ENCODE measurements at regions not wholly inside any gene's neighbourhood (a gene's known extent, or its start where the extent isn't known, plus 50 kb on each side); places are given as distances from the start of the nearest gene placed in this dataset.

DNA sequence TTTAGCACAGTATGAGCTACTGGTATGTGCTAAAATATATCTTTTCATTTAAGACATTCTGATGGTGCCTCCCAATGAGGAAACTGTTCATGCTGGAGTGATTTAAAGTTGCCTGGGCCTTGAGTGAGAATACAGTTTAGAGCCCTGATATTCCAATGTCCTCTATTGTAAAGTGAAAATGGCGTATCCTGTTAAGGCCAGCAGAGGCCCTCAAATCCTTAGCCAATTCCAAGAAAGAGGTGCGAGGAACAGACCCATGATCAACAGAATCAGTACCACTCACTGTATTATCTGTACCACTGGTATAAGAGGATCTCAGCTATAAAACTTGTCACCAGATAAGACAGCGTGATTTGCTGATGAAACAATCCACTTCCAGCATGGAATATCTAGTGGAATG lies 273.1 kb upstream of the SLITRK5 start:
- TF ChIP-seq POLR2A (IDR thresholded peaks at IDR 0.05; ENCODE audit: low read depth, low read length) = no peak
- no peak for TF ChIP-seq TAF1 (IDR thresholded peaks at IDR 0.05; ENCODE audit: borderline replicate concordance, low read depth, low read length)
- FAIRE-seq = no peak
- no peak for DNase-seq (ENCODE audit: insufficient read length)

DNA sequence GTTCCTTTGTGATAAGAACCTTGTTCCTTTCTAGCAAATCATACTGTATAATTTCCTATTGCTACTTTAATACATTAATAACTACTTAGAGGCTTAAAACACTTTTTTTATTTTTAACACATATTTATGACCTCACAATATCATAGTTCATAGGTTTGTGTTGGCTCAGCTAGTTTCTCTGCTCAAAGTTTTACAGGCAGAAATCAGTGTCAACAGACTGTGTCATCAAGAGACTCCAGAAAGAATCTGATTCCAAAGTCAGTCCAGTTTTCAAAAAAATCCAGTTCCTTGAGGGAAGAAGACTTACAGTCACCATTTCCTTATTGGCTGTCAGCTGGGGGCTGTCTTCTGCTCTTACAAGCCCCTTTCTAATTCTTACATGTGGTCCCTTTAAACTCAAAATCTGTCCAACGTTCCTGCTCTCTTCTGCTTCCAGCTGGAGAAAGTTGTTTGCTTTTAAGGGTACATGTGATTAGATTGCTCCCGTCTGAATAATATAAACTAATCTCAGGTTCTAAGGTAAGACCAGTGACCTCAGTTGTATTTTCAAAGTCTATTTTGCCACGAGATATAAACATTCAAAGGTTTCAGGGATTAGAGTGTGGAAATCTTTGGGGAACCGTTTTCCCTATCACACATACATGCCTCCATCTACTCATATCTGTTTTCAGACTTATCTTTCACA lies 267.3 kb upstream of the SLITRK5 start:
- no peak for FAIRE-seq
- TF ChIP-seq POLR2A (IDR thresholded peaks at IDR 0.05; ENCODE audit: low read depth, low read length) (no peak), TAF1 (IDR thresholded peaks at IDR 0.05; ENCODE audit: borderline replicate concordance, low read depth, low read length) (no peak), POLR2AphosphoS5 (IDR thresholded peaks at IDR 0.05; ENCODE audit: low read depth, low read length) (no peak)
- no peak for DNase-seq (ENCODE audit: insufficient read length)

DNA sequence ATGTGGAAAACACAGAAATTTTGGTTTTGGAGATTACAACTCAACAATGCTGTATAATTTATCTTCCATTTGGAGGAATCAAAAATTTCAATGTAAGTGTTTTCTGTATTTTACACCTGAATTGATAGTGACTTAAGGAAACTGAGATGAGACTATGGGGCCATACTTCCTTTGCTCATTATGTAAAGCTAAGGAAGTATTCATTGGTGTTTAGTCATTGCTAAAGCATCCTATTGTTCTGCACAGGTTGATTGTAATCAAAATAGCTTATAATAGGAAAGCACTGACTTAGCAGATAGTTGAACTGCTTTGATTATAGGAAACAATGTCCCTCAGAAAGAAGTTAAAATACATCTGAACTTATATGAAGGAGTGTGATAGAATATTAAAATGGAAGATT lies 244.4 kb upstream of the SLITRK5 start:
- DNase-seq (ENCODE audit: insufficient read length) (no peak), FAIRE-seq (no peak)
- TF ChIP-seq POLR2A (IDR thresholded peaks at IDR 0.05; ENCODE audit: low read depth, low read length) = no peak

DNA sequence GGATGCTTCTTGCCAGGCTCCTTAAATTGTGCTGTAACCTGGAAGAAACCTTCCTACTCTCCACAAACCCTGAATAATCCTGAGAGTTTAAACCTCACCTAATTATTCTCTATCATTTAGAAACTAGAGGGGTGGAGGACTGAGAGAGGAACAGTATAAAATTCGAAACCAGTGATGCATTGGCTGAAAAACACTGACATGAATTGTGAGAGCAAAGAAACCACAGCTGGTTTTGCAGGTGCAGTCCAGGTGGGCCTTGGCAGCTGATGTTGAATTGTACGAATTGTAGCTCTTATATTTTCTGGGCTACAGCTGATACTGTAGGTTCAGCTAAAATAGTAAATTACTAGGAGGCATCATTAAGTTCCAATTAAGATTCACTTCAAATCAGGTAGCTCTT lies 227.0 kb upstream of the SLITRK5 start:
- FAIRE-seq (no peak), DNase-seq (ENCODE audit: insufficient read length) (no peak)
- TF ChIP-seq POLR2A (IDR thresholded peaks at IDR 0.05; ENCODE audit: low read depth, low read length) (no peak), POLR2AphosphoS5 (IDR thresholded peaks at IDR 0.05; ENCODE audit: low read depth, low read length) (no peak), TAF1 (IDR thresholded peaks at IDR 0.05; ENCODE audit: borderline replicate concordance, low read depth, low read length) (no peak)

DNA sequence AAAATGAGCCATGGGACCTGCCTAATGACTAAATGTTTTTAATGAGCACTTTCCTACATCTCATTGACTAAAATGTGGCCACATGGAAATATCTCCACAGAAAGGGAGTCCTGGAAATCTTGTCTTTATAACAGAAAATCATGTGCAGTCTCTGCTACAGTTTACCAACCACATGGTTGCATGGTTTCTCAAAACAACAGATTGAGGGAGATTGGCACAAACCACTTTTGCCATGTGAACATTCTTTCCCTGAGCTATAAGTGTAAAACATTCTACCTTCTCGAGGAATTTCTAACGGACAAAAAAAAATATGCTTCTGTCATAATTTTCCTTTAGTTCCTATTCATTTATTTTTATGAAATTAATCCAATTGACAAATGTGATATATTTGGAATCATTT lies 218.9 kb upstream of the SLITRK5 start:
- FAIRE-seq = no peak
- TF ChIP-seq POLR2AphosphoS5 (IDR thresholded peaks at IDR 0.05; ENCODE audit: low read depth, low read length) (no peak), POLR2A (IDR thresholded peaks at IDR 0.05; ENCODE audit: low read depth, low read length) (no peak), TAF1 (IDR thresholded peaks at IDR 0.05; ENCODE audit: borderline replicate concordance, low read depth, low read length) (no peak)
- no peak for DNase-seq (ENCODE audit: insufficient read length)

DNA sequence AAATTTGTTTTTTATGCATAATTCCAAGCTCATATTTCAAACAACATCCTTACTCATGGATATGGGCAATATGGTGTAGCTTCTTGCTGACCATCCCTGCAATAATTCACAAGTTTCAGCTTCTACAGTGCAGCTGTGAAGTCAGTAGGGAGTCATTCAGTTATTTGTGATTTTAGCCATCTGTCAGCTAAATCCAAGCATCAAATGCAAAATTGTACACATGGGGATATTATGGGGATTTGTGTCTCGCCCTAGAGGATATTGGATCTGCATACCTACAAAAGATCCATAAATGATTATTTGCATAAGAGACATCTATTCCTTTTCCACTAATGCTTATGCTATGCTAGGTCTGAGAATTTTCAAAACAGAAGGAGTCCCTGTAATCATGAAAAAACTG lies 217.9 kb upstream of the SLITRK5 start:
- FAIRE-seq (no peak), DNase-seq (ENCODE audit: insufficient read length) (no peak)
- TF ChIP-seq POLR2A (IDR thresholded peaks at IDR 0.05; ENCODE audit: low read depth, low read length) = no peak
- TF ChIP-seq TAF1 (IDR thresholded peaks at IDR 0.05; ENCODE audit: borderline replicate concordance, low read depth, low read length) = no peak
- TF ChIP-seq POLR2AphosphoS5 (IDR thresholded peaks at IDR 0.05; ENCODE audit: low read depth, low read length) = no peak

DNA sequence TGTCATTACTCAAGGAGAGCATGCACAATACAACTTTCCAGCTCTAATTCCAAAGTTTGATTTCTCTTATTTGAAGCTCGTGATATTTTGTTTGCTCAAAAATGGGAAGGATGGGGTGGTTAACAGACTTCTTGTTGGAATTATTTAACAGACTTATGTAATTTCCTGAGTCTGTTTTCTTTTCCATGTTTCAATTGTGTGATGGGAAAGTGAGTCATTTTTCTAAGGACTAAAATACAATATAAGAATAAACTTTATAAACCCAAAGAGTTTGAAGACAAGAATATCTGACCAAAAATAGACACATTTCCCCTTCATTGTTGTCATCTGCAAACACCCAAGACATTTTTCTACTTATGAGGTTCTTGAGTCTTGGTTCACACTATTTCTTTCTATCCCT lies 211.8 kb upstream of the SLITRK5 start:
- FAIRE-seq = no peak
- no peak for TF ChIP-seq POLR2A (IDR thresholded peaks at IDR 0.05; ENCODE audit: low read depth, low read length)
- TF ChIP-seq POLR2AphosphoS5 (IDR thresholded peaks at IDR 0.05; ENCODE audit: low read depth, low read length) = no peak
- TF ChIP-seq TAF1 (IDR thresholded peaks at IDR 0.05; ENCODE audit: borderline replicate concordance, low read depth, low read length) = no peak
- no peak for DNase-seq (ENCODE audit: insufficient read length)

DNA sequence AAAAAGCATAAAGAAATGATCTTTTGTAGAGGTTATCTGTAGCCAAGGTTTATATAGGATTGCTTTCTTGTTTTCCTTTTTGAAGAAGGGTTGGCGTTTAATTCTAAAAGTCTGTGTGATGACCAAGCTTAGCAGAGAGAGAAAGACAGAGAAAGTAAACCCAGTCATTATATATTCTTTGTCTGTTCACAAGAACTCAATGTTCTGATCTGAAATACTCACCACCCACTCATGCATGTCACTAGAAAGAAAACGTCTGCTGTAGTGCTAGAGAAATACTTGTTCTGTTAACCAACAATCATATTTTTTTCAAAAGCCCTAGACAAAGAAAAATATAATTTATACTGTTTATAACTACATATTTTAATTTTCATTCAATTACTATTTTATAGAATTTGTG lies 173.7 kb upstream of the SLITRK5 start:
- no peak for DNase-seq (ENCODE audit: insufficient read length)
- TF ChIP-seq TAF1 (IDR thresholded peaks at IDR 0.05; ENCODE audit: borderline replicate concordance, low read depth, low read length) (no peak), POLR2AphosphoS5 (IDR thresholded peaks at IDR 0.05; ENCODE audit: low read depth, low read length) (no peak), POLR2A (IDR thresholded peaks at IDR 0.05; ENCODE audit: low read depth, low read length) (no peak)
- no peak for FAIRE-seq

DNA sequence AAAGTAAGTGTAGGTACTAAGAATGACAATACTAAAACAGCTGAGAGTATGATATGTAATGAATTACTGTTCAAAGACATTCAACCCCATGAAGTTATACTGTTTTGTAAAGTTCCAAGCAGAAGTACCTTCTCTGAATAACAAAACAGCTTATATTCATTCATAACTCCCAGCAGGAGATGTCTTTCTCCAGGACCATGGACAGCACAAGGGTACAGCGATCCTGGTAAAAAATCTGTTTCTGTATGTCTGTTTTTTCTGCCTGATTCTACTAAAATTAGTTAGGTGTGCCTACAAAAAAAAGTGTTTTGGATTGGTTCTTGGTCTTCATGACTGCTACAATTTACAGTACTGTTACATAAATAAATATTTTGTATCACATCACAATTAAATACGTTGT lies 172.5 kb upstream of the SLITRK5 start:
- no peak for TF ChIP-seq POLR2A (IDR thresholded peaks at IDR 0.05; ENCODE audit: low read depth, low read length)
- no peak for TF ChIP-seq POLR2AphosphoS5 (IDR thresholded peaks at IDR 0.05; ENCODE audit: low read depth, low read length)
- no peak for TF ChIP-seq TAF1 (IDR thresholded peaks at IDR 0.05; ENCODE audit: borderline replicate concordance, low read depth, low read length)
- no peak for FAIRE-seq
- no peak for DNase-seq (ENCODE audit: insufficient read length)

DNA sequence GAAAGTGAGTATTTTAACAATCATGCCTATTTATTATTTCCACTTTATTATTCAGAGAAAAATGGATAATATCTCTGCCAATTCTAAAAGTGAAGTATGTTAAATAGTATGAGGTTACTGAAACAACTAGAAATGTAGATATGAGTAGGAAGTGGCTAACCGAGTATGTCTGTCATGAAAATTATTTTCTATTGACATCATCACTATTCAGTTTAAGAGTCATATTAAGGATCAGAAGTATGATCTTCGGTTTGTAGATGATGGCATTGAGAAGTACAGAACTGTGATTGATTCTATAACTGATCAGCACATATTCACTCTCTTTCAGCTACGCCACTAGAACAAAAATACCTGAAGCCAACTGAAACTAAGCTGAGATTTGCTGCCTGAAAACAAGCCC lies 146.4 kb upstream of the SLITRK5 start:
- TF ChIP-seq POLR2A (IDR thresholded peaks at IDR 0.05; ENCODE audit: low read depth, low read length) = no peak
- TF ChIP-seq POLR2AphosphoS5 (IDR thresholded peaks at IDR 0.05; ENCODE audit: low read depth, low read length) = no peak
- no peak for TF ChIP-seq TAF1 (IDR thresholded peaks at IDR 0.05; ENCODE audit: borderline replicate concordance, low read depth, low read length)
- FAIRE-seq = no peak
- DNase-seq (ENCODE audit: insufficient read length) = no peak

DNA sequence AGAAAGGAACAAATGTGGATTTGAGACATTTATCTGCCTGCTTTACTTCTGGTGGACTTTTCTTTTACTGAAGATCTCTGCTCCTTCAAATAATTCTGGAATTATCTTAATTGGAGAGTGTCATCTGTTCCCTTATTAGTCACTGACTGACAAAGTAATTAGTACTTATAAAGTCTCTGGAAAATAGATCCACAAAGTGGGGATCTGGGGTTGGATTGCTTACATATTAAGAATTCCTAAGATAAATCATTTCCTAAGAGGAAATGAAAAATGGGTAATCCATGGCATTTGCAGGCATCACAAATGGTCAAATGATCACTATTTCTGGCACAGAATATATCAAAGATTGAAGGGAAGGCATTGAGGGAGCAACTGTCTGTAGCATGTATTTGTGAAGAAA lies 137.4 kb upstream of the SLITRK5 start:
- FAIRE-seq = no peak

DNA sequence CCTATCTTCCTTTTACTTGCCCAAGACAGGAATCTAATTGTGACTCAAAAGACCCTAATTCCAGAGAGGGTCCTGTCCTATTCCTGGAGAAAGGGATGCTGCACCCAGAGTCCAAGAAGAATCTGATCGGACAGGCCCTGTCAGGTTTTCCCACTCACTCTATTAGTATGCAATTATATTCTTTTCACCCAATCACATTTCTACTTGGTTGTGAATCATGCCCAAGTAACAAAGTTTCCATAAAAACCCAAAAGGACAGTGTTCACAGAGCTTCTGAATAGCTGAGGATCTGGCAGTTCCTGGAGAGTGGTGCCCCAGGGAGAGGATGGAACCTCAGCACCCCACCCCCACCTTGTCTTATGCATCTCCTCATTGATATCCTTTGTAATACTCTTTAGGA lies 135.3 kb upstream of the SLITRK5 start:
- FAIRE-seq = no peak

More for the DNA sequence above, 137.4 kb upstream of the SLITRK5 start:
- DNase-seq (ENCODE audit: insufficient read length) = no peak
- TF ChIP-seq TAF1 (IDR thresholded peaks at IDR 0.05; ENCODE audit: borderline replicate concordance, low read depth, low read length) (no peak), POLR2AphosphoS5 (IDR thresholded peaks at IDR 0.05; ENCODE audit: low read depth, low read length) (no peak)

DNA sequence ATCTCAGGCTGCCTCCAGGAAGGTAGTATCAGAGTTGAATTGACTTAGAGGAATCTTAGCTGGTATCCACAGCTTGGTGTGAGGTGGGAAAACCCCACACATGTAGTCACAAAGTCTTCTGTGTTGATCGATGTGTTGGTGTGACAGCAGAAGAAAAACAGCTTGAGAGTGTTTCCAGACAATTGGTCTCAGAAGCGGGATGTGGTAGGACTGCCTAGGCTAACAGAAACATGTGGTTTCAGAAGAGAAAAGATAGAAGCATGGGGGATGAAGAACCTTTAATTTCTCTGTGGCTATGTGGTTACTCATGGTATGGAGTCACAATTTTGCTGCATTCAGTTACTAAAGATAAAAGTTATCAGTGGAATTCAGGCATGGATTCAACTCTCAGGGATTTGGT lies 134.7 kb upstream of the SLITRK5 start:
- TF ChIP-seq TAF1 (IDR thresholded peaks at IDR 0.05; ENCODE audit: borderline replicate concordance, low read depth, low read length) (no peak), POLR2AphosphoS5 (IDR thresholded peaks at IDR 0.05; ENCODE audit: low read depth, low read length) (no peak), POLR2A (IDR thresholded peaks at IDR 0.05; ENCODE audit: low read depth, low read length) (no peak)
- FAIRE-seq = no peak
- no peak for DNase-seq (ENCODE audit: insufficient read length)

More for the DNA sequence above, 135.3 kb upstream of the SLITRK5 start:
- no peak for TF ChIP-seq TAF1 (IDR thresholded peaks at IDR 0.05; ENCODE audit: borderline replicate concordance, low read depth, low read length)
- no peak for TF ChIP-seq POLR2A (IDR thresholded peaks at IDR 0.05; ENCODE audit: low read depth, low read length)
- TF ChIP-seq POLR2AphosphoS5 (IDR thresholded peaks at IDR 0.05; ENCODE audit: low read depth, low read length) = no peak
- DNase-seq (ENCODE audit: insufficient read length) = no peak
